NCI-H2196 treated with DMSO at 0.1 percent for 48 hours (cell line): ENCODE measurements at regions not wholly inside any gene's neighbourhood (a gene's known extent, or its start where the extent isn't known, plus 50 kb on each side); places are given as distances from the start of the nearest gene placed in this dataset.

Experiments used
- DNase-seq: peaks from one replicate; lab custom pipeline; 2025; ENCODE audit not compliant: unreplicated experiment; lab: John Stamatoyannopoulos, UW

DNA sequence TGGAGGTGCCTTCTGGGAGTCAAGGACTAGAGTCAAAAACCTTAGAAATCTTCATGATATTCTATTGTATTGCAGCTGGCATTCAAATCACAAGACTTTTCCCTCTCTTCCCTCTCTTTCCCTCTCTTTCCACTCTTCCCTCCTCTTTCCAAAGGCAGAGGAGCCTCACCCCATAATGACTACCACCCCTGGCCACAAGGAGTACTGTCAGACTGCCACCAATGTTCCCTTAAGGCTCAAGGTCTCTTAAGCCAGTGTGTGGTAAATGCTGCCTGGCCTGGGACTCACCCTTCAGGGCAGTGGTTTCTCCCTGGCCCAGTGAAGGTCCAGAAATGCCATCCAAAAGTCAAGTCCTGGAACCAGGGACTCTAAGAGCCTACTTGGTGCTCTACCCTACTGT, 605.9 kb upstream of the PKDCC start:
- DNase-seq, result no peak

DNA sequence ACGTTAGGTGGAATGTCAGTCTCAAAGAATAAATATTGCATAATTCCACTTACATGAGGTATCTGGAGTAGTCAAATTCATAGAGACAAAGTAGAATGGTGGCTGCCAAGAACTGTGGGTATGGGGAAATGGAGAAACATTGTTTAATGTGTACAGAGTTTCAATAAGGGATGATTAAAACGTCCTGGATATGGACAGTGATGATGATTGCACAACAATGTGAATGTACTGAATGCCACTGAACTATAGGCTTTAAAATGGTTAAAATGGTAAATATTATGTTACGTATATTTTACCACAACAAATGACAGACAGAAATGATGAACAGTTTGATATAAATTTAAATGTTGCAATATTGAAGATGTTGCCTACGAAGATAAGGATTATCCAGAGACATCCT, 602.0 kb upstream of the PKDCC start:
- DNase-seq, result no peak

DNA sequence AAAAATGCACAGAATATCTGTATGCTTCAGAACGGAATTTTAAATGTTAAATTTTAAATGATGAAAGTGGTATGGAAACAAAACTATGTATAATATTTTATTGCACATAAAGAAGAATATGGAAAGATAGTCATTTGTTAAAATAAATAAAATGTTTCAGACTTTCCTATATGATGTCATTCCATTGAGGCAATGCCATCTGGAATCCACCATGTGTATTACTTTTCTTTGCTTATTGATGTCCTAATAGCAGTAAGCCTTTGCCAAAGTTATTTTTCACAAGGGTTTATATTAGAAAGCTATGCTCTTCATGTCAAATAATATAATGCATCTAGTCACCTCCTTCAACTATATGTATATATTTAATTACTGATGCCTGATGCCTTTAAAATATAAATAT, 601.6 kb upstream of the PKDCC start:
- DNase-seq, result no peak

DNA sequence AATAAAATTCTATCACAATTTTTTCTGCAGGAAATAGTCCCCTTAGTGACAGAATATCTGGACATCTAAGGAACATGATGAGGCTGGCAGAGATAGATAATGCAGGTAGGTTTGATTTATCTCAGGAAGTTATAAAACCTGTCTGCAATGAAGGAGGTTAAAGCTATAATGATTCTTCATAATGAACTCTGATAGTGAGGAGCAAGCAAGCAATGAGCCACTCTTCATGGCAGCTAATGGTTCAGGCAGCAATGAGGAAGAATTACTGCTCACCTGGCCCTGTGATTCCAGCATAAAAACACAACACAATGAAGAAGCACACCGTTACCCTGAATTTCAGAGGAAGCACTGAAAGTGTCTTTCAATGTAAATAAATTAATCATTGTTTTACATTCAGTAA, 599.6 kb upstream of the PKDCC start:
- no peak for DNase-seq

DNA sequence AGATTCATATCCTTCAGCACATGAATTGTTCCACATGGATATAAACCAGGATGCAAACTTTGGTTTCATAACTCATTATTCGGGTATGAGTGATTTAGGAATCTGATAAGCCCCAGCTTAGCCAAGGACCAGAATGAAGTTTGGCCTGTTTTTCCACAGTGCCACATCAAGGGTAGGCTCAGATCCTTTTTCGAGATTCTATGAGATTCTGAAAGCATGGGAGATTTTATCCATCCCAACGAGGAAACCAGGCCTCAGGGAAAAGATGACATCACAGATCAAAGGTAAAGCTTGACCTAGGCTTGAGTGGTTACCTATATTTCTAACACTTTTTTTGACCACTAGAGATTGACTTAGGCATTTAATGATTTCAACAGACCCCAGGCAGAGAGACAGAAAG, 590.8 kb upstream of the PKDCC start:
- no peak for DNase-seq

DNA sequence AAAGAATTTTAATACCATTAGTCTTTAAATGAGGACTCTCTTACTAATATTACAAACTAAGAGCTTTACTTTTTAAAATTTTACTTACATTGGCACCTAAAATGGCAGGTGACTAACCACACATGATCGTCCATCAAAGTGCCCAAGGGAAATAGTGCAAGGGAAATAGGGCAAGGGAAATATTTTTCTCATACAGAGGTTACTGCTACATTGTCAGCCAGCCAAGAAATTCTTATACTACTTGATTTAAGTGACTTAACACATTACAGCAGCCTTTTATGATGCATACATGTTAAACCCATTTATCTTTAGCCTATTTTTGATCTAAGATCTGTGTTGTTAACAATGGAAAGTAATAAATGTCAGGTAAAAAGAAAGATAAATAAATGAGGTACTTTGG, 587.2 kb upstream of the PKDCC start:
- DNase-seq, result no peak

DNA sequence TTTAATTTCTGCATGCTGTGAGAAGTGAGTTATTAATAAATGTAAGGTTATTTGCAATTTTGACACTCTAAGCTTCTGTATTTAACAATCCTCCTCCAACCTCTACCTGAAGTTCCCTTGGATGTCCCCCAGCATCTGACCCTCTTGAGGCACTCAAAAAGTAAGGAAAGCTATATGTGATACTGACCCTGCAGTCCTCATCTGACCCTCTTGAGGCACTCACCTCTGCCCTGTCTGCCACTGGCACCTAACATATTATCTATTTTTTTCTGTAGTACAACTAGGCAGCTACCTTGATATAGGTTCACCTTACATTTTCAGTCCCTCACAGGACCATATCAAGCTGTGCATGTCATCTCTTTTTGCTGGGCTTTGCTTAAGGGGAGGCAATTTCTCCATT, 583.4 kb upstream of the PKDCC start:
- DNase-seq, result no peak

DNA sequence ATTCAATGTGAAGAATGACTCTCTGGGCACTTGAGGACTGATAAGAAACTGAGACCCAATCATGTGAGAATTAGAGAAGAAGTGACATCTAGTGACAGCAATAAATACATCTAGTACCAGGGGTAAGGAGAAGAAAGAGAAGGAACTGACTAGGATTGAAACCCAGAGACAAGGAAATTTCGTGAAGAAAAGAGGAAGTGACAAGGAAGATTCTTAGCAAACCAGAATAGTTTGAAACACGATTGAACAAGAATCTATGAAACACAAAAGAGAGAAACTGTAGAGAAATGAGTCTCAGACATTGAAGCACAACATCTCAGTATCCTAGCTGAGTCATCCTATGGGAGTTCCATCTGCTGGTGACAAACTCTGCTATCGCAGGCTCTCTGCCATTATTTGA, 571.9 kb upstream of the PKDCC start:
- no peak for DNase-seq

DNA sequence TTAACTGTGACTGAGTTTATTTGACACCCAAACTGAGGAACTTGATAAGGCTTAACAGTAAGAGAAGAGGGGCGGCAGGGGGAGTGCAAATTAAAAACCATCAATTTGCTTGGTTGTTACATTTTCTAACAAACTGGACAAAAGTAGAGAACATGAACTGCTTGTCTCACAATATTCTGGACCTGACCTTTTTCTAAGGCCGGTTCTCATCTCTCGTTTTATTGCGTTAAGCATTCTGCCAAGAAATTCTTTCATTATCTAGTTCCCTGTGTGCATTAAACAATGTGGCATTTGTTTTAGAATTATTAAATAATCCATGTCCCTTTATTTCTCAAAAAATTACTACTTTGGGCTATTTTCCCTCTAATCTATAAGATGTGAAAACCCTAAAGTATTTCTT, 565.2 kb upstream of the PKDCC start:
- no peak for DNase-seq

DNA sequence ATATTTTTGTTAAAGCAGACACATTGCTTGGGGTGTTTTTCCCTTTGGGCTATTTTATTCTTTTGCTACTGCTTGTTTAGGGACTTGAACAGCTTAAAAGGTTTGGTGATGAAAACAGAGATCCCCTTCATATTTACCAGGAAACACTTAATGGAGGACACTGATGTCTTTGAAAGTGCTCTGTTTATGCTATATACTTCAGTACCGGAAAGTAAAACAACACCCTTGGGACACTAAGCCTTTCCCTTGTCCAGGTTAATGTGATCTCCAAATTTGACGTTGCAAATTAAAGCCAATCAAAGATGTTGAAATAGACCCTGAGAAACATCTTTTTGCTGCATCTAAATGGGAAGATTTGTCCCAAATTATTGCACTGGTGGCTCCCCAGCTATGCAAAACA, 564.6 kb upstream of the PKDCC start:
- no peak for DNase-seq

DNA sequence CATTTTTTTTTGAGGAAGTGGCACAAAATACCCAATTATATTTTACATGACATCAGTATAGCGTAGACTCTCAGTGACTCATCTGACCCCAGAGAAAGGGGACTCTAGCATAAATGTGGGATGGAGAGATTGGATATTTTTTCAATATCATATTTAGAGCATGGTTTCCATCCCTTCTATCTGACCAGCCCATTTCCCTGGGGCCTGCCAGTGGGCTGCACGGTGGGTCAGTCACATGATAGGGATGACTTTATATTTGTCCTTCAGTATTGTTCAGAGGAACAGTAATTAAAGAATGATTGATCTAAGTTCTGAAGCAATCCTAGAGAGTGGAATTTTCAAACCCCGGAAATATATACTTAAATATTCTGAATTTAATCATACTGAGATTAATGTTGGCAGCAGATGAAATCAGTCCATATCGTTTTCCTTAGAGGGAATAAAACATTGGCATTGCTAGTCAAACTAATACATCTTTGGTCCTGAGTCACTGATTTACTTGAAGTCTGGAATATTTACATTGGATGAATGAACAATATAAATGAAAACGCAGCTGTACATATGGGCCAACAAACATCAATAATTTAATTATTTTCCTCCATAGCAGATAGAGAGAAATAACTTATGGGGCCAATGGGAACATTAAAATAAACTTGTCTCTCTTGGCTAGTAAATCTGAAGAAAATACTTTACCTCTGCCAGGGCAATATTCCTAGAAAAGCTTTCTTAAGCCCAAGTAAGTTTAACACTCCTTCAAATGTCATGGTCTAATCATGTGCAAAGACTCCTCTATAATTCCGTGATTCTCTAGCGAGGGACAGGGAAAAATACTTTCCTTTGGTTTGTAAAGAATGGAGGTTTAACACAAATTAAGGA, 563.6 kb upstream of the PKDCC start:
- no peak for DNase-seq

DNA sequence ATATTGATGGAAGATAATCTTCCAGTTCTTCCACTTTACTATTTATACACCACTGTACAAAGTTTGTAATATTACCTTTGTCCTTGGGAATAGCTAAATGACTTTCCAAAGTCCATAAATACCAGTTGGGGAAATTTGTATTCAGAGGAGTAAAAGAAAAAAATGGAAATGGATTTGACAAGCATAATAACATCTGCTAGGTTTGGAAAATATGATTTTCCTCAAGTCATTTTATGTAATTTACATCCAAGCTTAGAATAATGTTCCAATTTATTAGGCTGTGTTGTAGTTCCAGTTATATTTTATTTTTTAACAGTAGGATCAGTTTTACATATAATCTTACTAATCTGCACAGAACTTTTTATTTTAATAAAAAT, 563.0 kb upstream of the PKDCC start:
- DNase-seq, result no peak

DNA sequence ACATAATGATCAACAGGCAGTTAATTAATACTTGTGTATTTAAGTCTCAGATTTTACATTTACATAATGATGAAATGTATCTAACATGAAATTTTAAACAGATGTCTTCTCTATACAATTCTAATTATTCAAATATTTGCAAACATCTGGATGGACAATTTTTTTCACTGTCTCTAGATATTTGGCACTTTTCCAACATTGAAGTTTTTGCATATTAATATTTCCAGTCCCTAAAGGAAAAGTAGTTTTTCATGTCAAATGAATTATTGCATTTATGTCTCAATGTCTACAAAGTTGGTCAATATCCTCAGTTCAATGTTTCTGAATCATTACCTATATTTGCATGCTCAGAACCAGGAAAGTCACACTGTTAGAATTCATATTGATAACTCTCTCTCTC, 560.9 kb upstream of the PKDCC start:
- no peak for DNase-seq

DNA sequence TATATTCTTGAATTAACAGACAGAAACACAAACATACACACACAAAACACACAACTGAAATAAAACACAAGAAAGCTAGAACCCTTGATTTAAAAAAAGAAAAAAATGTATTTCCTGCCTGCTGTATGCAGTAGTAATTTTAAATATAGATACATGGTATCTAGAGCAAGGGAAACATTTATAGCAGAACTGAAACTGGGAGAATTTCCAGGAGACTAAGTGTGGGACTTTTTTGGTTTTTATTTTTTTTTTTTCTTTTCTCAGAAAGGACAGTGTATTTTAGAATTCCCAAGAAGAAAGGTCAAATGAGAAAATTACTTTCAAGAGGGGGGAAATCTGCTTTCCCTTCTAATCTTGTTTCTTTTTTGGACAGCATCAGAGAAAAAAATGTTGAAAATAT, 558.9 kb upstream of the PKDCC start:
- DNase-seq, result no peak

DNA sequence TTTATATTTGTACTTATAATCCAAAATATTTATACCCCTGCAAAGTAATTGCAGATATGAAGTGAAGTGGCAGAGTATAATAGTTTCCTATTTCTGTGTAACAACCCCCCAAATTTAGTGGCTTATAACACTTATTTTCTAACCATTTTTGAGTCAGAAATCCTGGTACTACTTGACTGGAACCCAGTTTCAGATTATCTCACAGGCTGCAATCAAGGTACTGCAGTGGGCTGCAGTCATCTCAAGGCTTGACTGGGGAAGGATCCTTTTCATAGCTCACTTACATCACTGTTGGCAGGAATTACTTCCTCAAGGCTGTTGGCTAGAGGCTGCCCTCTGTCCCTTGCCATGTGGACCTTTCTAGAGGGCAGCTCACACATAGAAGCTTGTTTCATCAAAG, 558.2 kb upstream of the PKDCC start:
- DNase-seq, result no peak

DNA sequence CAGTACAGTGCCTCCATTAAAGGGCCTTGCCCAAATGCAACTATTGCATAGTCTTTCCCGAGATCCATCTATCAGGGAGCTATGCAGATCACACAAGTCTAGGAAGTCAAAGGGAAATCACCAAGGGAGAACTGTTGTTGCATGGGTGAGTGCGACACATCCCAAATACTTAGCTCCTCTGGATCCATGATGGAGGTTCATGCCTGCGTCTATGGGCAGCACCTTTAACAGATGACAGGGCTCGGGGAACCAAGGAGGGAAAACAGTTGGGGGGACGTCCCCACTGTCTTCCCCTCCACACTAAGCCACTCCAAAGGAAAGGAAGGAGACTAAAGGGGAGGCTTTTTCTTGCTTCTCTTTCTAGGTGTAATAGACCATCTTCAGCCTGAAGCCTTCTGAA, 552.8 kb upstream of the PKDCC start:
- no peak for DNase-seq

DNA sequence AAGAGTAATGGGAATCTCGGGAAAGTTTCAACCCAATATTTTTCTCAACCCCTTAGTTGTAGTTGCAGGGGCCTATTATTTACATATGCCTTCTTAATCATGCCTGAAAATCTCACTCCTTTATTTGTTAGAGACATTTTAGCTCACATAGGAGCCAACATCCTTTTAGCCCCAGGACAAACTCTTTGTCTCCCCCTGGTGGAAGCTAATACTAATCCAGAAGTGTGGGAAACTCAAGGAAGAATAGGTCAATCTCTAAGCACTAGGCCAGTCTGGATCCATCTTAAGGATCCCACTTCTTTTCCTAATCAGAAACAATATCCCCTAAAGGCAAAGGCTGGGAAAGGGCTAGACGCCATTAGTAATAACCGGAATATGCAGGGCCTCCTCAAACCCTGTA, 550.9 kb upstream of the PKDCC start:
- no peak for DNase-seq

DNA sequence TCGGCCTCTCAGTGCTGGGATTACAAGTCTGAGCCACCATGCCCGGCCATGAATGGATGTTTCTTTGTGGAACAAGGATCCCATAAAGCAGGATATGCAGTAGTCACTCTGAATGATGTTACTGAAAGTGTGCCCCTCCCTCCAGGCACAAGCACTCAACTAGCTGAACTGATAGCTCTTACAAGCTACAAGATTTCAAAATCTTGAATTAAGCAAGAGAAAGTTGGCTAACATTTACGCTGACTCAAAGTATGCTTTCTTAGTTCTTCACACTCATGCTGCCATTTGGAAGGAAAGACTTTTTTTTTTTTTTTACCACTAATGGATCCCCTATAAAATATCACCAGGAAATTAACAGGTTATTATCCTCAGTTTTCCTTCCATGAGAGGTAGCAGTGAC, 549.0 kb upstream of the PKDCC start:
- DNase-seq, result no peak

DNA sequence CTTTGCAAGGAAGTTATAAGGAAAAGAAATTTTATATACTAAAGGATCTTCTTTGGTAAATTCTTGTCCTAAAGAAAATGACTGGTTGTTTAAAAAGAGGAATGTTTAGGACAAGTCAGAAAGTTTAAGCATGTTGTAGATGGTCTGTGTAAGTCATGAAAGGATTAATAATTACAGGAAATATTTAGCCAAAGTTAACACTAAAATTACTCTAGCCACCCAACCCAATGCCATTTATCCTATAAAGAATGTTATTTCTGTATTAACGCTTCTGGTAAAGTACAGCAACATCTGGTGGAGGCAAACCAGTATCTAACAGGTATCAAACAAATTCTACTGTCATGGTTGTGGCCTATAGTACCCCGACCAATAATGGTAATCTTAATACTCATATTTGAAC, 546.9 kb upstream of the PKDCC start:
- no peak for DNase-seq

DNA sequence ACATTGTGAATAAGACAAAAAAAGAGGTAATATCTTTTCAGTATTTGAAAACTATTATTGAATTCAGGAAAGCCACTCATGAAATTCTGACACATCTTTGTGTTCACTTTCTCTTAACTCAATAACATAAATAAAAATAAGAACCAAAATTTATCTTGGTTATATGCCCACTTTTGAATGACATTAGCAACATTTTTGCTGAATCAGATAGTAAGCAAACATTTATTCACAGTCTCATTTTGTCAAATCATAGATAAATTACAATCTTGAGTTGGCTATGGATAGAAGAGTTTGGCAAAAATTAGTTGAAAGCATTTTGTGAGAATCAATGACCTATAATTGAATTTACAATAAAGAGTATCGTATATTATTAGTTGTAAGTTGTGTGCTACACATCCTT, 545.1 kb upstream of the PKDCC start:
- no peak for DNase-seq

DNA sequence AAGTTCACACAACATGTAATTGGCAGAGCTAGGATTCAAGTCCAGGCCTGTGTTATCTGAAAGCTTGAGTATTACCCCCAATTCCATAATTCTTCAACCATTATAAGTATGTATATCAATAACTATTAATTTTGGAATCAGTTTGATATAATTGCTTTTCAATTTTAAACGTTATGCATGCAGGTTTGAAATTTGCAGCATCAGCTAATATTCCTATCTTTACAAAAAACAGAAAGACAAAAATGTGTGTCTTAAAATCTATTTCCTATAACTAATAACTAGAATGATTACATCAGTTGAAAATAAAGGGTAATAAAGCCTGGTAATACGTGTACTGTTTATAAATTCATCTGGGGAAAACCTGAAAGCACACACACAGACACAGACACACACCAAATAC, 543.3 kb upstream of the PKDCC start:
- no peak for DNase-seq

DNA sequence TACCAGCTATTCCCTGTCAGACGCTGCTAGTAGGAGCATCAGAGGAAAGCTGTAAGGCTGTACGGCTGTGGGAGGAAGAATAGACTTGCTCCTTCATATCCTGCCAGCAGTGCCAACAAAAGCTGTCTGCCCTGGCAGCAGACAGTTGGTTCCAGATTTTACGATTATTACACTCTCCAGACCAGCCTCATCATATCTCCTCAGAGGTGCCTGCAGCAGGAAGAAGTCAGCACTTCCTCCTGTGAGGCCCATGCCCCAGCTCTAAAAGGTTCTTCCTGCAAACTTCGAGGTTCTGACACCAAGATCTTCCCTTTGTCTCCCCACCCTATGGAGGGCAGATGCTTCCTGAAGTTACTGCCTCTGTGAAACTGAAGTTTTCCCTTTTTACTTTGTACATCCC, 537.7 kb upstream of the PKDCC start:
- DNase-seq, result no peak

DNA sequence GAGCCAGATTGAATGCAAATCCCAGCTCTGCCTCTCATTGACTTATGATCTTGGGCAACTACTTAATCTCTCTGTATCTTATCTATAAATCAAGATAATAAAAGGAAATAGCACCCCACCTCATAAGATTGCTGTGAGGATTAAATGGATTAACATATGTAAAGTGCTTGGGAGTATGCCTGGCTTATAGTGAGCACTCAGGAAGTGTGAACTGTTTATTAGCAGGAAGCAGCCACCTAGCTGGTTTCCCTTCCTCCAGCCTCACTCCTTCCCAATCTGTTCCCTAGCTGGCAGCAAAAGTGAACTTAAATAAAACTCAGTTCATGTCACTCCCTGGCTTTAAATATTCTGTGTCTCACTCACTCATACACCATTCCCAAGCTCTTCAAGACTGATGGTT, 526.6 kb upstream of the PKDCC start:
- DNase-seq, result no peak
